Femur (tissue), 1 donor: ENCODE measurements at regions not wholly inside any gene's neighbourhood (a gene's known extent, or its start where the extent isn't known, plus 50 kb on each side); places are given as distances from the start of the nearest gene placed in this dataset.
"Not testable (repeated sequence)": the region's sequence is repeated elsewhere in the genome, so short reads cannot be mapped to it uniquely, and the experiment has no call there.

Source experiments
- DNase-seq: peaks from one replicate; pipeline ENCODE4 v3.0.0-alpha.2; 2017

DNA sequence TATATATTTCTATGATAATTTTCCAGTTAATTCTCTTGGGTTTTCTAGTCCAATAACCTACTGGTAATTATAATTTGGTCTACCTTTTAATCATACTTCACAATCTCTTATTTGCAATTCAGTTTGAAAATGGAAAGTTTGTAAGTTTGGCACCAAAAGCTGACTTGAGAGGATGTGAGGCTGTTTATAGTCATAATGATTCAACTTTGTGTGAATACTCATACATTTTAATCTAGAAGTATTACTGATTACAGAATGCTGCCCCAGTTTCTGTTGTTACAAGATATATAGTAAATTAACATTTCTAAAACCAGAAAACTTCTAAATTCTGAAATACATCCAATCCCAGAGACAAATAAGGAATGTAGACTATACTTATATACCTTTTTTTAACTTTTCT lies 158.2 kb downstream of the SLC38A4 start:
- no peak for DNase-seq

DNA sequence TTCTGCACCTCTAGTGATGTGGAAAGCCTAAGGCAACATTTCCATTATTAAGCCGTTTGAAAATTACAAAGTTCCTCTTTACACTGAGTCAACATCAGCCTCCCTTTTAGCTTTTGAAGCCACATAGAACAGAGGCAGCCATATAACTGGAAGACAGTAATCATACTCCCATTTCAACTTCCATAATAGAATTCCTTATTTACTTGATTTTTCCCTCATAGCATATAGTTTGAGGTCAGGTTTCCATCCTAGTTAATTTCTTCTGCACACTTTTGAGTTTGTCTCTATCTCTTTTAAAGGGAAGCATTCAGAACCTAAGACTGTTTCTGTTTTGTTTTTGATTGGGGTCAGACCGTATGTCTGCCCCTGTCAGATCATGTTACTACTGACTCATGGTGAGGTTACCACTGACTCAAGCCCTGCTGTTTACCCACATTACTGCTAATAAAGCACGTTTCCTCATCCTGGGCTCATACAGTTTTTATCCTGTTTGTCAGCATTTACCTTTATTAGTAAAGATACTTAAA lies 161.0 kb downstream of the SLC38A4 start:
- DNase-seq, result no peak

DNA sequence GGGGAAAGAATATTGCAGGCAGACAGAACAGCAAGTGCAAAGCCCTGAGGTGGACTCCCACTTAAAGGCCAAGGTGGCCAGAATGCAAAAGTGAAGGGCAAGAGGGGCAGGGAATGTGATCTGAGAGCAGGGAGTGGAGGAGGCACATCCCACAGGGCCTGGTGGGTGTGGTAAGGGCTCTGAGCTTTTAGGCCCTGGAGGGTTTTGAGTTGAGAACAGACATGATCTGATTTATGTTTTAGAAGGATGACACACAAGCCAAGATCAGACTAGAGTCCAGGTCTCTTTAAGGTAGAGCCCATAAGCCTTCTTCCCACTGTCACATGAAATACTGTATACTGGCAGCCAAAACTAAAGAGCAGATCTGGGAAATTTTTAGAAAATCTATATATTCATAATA lies 162.5 kb downstream of the SLC38A4 start:
- DNase-seq, result no peak

GRCh38 chr12:46661110-46661845 lies 164.5 kb downstream of the SLC38A4 start:
- DNase-seq, result peak; percentile 36

- DNase-seq, result no peak
These were observed 165.1 kb downstream of the SLC38A4 start for GRCh38 chr12:46660719-46661109.

DNA sequence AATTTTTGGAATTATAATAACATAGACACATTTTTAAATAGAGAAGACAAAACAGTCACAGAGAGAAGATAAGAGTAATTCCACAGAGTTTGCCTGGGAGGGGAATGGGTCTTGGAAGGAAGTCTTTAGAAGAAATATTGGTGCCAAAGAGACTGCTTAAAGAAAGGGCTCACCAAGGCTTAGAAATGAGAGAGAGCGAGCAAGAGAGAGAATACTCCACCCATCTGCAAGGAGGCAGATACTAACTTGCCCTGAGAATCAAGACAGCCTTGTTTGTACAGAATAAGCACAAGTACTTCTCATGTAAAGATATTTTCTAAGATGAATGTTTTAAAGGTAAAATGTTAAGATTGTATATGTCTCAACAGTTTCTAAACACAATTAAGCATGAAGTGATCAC lies 165.5 kb downstream of the SLC38A4 start:
- DNase-seq, result no peak

- no peak for DNase-seq
These were observed 166.0 kb downstream of the SLC38A4 start for GRCh38 chr12:46659824-46660223.

DNA sequence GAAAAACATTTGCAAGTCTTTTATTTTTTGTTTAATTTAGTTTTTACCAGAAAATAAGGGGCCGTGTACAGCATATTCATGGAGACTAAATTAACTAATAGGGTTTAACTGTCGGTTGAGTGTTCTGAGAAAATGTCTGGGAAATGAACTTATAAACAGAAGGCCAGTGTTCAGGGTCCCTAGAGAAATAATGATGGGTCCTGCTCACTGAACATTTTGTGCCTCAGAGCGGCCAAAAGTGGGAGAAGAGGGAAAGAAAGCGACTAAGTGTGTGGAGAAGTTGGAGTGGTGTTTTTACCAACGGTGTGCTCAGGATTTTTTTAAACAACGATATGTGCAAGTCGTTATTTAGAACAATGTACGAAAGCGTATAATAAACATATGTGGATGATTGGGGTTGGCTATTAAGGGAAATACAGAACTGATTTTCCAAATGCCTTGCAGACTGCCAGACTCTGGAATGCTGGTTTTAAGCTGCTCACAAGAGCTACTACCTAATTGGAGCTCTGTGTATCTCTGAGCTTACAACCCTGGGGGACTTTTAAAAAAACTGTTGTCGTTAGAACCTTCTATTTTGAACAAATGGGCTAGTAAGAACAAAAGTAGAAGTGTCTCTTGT lies 166.7 kb downstream of the SLC38A4 start:
- DNase-seq, result no peak

- DNase-seq, result no peak
These were observed 168.1 kb downstream of the SLC38A4 start for GRCh38 chr12:46657453-46658411.

GRCh38 chr12:46655984-46656383 lies 169.8 kb downstream of the SLC38A4 start:
- DNase-seq, result not testable (repeated sequence)

DNA sequence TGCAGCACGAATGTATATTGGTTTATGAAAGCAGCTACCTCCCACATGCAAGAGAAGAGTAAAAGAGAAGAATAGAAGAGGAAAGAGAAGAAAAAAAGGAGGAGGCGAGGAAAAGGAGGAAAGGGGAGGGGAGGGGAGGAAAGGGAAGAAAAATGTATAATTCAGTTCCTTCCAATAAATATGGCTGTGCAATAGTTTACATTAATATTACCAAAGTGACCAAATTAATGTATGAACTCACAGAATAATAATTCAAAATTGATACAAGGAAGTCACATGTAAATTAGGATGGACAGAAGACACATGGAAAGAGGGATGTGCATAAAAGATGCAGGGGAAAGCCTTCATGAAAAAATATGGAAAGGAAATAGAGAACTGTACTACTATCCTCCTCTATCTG lies 172.5 kb downstream of the SLC38A4 start:
- no peak for DNase-seq

GRCh38 chr12:46652692-46653091 lies 173.1 kb downstream of the SLC38A4 start:
- no peak for DNase-seq

- no peak for DNase-seq
These were observed 175.1 kb downstream of the SLC38A4 start for GRCh38 chr12:46650688-46651087.

DNA sequence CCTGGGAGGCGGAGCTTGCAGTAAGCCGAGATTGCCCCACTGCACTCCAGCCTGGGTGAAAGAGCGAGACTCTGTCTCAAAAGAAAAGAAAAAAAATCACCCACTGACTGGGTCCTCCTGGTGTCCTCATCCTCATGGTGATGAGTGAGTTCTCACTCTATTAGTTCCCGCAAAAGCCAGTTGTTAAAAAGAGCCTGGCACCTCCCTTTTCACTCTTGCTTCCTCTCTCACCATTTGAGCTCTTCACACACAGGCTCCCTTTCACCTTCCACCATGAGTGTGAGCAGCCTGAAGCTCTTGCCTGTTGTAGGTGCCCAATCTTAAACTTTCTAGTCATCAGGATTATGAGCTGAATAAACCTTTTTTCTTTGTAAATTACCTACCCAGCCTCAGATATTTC lies 176.4 kb downstream of the SLC38A4 start:
- DNase-seq, result no peak

DNA sequence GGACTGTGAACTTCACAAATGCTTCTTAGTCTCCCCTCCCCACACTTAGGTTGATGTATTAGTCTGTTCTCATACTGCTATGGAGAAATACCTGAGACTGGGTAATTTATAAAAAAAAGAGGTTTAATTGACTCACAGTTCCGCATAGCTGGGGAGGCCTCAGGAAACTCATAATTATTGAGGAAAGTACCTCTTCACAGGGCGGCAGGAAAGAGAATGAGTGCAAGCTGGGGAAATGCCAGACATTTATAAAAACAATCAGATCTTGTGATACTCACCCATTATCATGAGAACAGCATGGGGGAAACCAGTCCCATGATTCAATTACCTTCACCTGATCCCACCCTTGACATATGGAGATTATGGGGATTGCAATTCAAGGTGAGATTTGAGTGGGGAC lies 178.8 kb downstream of the SLC38A4 start:
- DNase-seq, result no peak

DNA sequence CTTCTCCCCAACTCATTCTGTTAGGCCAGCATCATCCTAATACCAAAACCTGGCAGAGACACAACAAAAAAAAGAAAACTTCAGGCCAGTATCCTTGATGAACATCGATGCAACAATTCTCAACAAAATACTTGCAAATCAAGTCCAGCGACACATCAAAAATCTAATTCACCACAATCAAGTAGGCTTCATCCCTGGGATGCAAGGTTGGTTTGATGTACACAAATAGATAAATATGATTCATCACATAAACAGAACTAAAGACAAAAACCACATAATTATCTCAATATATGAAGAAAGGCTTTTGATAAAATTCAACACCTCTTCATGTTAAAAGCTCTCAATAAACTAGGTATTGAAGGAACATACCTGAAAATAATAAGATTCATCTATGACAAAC lies 184.1 kb downstream of the SLC38A4 start:
- DNase-seq, result not testable (repeated sequence)

DNA sequence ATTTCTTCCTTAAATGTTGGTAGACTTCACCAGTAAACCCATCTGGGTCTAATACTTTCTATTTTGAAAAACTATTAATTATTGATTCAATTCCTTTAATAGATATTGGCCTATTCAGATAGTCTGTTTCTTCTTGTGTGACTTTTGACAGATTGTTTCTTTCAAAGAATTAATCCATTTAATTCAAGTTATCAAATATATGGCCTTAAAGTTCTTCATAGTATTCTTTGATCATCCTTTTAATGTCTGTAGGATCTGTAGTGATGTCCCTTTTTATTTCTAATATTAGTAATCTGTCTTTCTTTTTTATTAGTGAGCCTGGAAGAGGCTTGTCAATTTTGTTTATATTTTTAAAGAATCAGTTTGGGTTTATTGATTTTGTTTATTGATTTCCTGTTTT lies 190.0 kb downstream of the SLC38A4 start:
- DNase-seq, result no peak

GRCh38 chr12:46629331-46630229 lies 196.2 kb downstream of the SLC38A4 start:
- peak; percentile 27 for DNase-seq

GRCh38 chr12:46628176-46628575 lies 197.6 kb downstream of the SLC38A4 start:
- DNase-seq, result no peak

- DNase-seq, result no peak
These were observed 198.1 kb downstream of the SLC38A4 start for GRCh38 chr12:46627686-46628085.

- not testable (repeated sequence) for DNase-seq
These were observed 206.3 kb downstream of the SLC38A4 start for GRCh38 chr12:46619474-46619873.

- not testable (repeated sequence) for DNase-seq
These were observed 208.1 kb downstream of the SLC38A4 start for GRCh38 chr12:46617737-46618136.
